Activated gamma-delta T cell treated with Interleukin-2 at 50 U/mL for 16 hours (primary cell): ENCODE measurements at regions not wholly inside any gene's neighbourhood (a gene's known extent, or its start where the extent isn't known, plus 50 kb on each side); places are given as distances from the start of the nearest gene placed in this dataset.
"Not testable (repeated sequence)": the region's sequence is repeated elsewhere in the genome, so short reads cannot be mapped to it uniquely, and the experiment has no call there.

Source experiments
- DNase-seq: peaks from one replicate; pipeline ENCODE4 v3.0.0-alpha.2; 2020

DNA sequence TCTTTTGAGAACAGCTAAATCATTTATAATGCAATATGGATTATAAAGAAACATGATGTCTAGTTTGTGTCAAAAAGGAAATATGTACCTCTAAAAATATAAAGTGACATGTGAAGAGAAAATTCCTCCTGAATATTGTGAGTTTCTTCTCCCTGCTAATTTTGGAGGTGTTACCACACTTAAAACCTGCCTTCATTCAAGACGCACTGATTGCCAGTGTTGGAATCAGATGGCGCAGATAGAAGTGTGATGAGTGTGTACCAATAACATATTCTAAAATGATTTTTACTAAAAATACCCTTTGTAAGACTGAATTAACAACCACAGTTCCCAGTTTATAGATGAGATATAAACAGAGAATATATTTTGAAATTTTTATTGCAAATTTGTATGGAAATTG lies 681.8 kb upstream of the LRATD1 start:
- DNase-seq, result no peak

DNA sequence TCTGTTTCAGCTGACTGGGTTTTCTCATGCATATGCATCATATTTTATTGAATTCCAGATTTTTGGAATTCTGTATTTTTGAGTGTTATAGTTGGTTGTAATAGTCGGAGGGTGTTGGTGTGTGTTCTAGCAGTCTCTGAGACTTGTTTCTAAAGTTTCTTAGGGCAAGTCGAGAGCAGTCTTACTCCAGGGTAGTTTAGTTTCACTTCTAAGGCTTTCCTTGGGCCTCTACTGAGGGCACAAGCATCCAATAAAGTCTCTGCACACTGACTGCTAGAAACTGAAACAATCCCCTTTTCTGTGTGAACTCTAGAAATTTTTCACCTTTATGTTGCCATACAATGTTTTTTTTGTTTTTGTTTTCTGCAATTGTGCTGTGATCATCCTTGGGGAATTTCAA lies 663.7 kb upstream of the LRATD1 start:
- DNase-seq, result no peak

DNA sequence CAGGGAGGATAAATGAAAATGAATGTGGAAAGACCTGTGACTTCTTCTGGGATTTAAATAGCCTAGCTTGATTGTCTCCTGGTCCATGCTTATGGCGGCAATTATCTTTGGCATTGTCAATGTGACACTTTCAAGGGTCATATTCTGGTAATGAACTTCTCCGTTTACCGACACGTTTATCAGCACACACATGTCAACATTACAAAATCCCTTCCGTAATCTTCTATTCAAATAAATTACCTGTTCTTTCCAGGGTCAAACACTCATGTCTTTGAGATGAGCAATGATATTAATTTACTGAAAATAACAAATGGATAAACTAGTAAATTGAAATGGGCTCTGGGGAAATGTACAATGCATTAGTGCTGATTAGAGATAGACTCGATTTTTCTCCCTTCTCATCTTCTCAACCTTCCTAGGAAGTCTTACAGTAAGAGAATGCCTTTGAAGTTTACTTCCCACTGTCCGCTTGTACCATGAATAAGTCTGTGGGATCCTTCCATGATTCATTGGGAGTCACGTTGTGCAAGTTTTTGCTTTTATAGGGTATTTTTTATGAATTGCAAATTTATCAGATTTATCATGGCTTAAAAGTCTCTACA lies 646.3 kb upstream of the LRATD1 start:
- no peak for DNase-seq

DNA sequence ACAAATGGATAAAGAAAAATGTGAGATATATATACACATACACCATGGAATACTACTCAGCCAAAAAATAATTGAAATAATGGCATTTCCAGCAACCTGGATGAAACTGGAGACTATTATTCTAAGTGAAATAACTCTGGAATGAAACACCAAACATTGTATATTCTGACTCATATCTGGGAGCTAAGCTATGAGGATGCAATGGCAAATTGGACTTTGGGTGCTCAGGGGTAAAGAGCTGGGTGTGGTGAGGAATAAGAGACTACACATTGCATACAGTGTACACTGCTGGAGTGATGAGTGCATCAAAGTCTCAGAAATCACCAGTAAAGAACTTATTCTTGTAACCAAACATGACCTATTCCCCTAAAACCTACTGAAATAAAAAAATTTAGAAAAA lies 636.0 kb upstream of the LRATD1 start:
- DNase-seq, result no peak

DNA sequence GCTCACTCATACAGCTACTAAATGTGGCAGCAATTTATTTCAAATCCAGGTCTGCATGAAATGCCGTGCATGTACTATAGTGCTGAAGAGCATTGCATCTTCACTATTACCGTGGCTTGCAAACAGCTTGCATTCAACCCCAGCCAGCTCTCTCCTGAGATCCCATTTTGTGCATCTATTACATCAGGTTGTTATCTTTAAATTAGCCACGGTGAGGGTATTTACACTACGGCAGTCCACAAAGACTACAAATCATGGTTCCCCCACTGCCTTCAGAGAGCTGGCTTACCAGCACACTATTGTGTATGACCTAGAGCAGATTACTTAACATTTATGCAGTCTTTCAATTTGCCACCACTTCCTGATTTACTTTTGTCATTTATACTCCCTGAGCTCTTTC lies 621.3 kb upstream of the LRATD1 start:
- no peak for DNase-seq

GRCh38 chr2:14015113-14015630 lies 617.3 kb upstream of the LRATD1 start:
- no peak for DNase-seq

DNA sequence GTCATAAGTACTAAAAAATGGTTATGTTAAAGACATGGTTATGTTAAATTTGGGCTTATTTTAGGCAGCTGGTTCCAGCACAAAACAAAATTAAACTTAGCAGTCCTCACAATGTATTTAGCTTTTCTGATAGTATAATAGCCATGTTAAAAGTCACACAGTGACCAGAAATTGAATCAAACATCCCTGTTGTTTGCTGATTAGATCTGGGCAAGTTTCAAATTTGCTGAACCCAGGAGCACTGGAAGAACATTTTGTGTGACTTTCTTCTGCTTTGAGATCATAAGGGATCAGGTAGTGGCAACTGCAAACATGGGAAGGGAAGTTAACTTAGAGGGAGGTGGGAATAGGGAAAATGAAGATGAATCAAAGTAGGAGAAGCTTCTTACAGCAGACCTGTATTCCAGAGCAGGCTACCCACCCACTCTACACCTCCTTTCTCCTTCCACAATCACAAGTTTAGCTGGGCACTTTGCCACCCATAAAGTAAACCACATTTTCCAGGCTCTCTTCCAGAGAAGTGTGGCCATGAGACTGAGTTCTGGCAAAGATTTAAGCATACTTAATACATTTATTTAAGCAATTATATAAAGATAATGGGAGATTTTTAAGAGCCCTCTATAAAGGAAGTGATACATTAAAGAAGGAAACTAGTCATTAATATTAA lies 616.1 kb upstream of the LRATD1 start:
- no peak for DNase-seq

DNA sequence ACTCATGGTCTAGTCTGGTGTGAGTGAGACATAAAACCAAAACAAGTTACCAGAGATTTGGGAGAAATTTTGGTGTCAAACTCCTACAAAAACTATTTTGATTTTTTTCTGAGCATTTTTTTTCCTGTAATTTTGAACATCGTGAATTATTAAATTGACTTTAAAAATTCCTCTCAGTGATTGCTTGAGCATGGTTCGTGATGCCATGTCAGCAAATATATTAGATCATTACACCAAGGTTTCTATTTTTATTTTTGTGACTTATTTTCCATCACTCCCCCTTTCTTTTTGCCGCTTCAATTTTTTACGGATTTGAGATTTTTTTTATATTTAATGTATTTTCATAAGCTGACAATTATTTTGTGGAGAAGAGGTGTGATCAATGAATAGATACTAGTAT lies 613.9 kb upstream of the LRATD1 start:
- no peak for DNase-seq

DNA sequence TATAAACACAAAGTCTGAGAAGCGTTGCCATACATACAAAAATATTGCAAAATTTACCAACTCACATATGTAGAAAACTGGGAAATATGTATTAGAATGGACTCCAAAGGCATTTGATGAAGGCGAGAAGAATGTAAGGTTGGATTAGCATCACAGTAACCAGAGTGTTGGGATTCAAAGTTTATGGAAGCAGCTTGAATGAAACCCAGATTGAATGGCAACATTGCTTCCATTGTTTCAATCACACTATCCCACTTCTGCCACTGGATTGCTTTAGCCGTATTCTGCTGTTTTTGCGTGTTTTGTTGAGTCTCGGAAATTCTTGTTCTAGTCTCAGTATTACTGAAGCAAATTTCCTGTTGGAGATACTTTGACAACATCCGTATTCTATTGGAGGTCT lies 609.0 kb upstream of the LRATD1 start:
- no peak for DNase-seq

DNA sequence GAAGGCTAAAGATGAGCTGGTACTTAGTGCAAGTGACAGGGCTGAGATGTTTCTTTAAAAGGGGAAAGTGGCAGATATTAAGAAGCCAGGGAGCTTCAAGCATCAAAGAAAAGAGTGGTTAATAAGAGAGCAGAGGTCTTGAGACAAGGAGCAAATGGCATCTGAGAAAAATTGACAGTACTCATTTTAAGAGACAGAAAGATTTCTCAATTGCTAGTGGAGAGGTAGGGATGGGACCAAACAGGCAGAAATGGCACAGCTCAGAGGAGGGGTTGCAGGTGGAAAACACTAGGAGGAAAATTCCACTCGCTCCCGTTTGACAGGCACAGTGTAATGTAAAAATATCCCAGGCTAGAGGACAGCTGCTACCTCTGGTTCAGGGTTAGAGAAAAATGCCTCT lies 593.4 kb upstream of the LRATD1 start:
- no peak for DNase-seq

- no peak for DNase-seq
These were observed 585.0 kb upstream of the LRATD1 start for GRCh38 chr2:14047491-14047890.

DNA sequence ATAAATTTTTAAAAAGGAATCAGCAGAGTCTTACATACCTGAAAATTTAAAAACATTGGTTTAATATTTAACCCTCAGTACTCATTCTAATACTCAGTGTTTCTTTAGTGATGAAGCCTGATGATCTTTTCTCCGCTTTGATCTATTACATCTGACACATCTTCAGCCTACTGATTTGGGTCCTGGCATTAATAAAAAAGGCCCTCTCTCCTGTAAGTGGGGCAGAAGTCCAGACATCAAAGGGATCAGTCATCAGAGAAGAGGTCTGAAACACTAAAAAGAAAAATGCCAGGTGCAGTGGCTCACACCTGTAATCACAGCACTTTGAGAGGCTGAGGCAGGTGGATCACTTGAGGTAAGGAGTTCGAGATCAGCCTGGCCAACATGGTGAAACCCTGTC lies 581.1 kb upstream of the LRATD1 start:
- no peak for DNase-seq

- no peak for DNase-seq
These were observed 579.4 kb upstream of the LRATD1 start for GRCh38 chr2:14053105-14053504.

- DNase-seq, result no peak
These were observed 568.2 kb upstream of the LRATD1 start for GRCh38 chr2:14064346-14064745.

DNA sequence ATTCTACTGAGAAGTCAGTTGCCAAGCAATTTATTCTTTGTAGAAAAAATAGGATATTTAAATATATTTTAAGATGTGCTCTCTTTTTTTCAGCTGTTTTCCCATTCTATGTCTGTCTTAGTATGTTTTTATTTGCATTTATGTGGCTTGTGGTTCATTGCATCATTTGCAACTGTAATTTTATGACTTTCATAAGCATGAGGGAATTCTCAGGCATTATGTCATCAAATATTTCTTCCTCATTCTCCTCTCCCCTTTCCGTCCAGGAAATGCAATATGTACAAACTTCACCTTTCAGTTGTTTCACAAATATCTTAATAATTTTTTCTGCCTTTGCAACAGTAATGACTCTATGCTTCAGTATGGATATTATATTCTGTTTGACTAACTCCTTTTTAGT lies 560.2 kb upstream of the LRATD1 start:
- no peak for DNase-seq

GRCh38 chr2:14074691-14075090 lies 557.8 kb upstream of the LRATD1 start:
- no peak for DNase-seq

- no peak for DNase-seq
These were observed 552.9 kb upstream of the LRATD1 start for GRCh38 chr2:14079576-14079975.

DNA sequence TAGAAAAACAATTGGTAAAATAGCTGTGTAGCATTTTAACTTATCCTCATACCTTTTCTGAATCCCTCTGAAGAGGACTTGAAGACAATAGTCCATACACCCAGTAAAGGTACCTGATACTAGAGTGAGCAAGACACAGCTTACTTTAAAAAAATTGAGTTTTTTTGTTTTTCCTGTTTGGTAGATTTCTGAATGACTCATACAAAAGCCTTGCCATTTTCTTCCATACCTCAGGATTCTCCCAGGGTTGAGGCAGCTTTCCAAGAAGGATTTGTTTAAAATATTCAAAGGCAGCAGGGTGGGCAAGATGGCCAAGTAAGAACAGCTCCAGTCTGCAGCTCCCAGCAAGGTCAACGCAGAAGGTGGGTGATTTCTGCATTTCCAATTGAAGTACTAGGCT lies 551.0 kb upstream of the LRATD1 start:
- DNase-seq, result no peak

- DNase-seq, result no peak
These were observed 549.9 kb upstream of the LRATD1 start for GRCh38 chr2:14082640-14083039.

DNA sequence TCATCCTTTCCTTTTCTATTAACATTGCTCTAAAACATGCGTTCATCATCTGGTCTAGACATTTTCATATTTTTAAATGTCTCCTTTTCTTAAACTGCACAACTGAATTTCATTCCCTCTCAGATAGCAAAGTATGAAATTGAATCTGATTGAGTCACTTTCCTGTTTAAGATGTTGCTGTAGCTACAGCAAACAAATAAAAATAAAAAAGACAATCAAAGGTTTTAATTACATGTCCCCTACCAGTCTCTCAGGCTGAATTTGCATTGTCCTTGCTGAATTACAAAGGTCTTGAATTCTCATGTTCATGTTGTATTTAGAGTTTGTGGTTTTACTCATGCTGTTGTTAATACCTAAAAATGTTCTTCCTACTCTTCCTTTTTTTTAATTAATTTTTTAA lies 537.9 kb upstream of the LRATD1 start:
- DNase-seq, result no peak

DNA sequence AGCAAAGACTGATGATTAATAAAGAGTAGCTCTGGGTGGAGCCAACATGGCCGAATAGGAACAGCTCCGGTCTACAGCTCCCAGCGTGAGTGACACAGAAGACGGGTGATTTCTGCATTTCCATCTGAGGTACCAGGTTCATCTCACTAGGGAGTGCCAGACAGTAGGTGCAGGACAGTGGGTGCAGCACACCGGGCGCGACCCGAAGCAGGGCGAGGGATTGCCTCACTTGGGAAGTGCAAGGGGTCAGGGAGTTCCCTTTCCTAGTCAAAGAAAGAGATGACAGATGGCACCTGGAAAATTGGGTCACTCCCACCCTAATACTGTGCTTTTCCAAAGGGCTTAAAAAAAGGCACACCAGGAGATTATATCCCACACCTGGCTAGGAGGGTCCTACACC lies 533.4 kb upstream of the LRATD1 start:
- not testable (repeated sequence) for DNase-seq

DNA sequence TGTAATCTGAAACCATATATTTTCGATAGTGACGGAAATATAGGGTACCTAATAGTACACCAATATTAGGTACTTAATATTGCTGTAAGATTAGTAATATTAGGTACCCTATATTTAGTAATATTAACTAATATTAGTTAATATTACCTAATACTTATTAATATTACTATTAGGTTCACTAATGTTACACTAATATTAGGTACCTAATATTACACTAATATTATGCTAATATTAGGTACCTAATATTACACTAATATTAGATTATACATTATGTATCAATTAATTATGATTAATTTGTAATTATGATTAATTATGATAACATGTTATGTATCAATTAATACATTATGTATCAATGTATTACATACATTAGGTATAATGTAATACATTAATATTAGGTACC lies 518.2 kb upstream of the LRATD1 start:
- no peak for DNase-seq

DNA sequence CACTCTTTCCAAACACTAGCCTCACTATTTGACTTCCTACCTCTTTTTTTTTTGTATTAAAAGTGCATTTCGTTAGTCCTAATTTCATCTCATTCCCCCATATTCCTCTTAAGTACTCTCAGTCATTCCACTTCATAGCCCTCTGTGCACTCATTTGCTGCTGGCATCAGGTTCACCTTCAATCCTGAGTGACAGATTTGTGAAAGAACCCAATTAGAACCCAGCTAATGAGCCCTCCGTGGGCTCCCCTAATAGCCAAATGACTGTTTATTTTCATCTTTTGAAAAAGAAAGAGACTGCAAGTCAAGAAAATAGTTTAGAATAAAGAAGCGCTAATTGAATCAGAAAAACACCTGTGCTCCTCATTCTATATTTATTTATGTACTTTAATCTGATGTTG lies 512.1 kb upstream of the LRATD1 start:
- DNase-seq, result no peak

DNA sequence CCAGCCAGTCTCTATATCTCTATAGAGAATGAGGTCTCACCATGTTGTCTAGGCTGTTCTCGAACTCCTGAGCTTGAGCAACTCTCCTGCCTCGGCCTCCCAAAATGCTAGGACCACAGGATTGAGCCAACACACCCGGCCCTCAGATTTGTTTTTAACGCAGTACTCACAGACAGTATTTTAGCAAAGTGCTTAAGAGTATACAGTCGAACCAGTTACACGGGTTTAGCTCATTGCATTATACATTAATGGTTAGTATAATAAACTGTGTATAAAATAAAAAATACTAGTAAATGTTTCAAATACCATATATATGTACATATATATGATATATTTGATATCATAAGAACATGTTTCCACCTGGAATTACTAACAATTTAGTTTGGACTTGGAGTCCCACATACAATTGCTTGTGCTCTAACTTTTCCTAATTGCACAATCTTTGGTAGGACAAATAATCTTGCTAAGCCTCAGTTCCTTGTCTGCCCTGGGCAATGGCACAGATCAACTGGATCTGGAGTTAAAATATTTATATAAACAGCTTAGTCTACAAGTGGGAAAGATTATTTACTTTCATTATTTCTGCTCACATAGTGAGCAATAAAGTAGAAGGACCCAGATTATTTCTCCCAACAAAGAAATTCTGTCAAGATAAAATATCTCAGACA lies 508.9 kb upstream of the LRATD1 start:
- DNase-seq, result no peak
